ENCODE measurements at regions not wholly inside any gene's neighbourhood (a gene's known extent, or its start where the extent isn't known, plus 50 kb on each side); places are given as distances from the start of the nearest gene placed in this dataset.

GRCh38 chr1:164064501-164064900, 494.5 kb upstream of the PBX1 start:
- ATAC-seq, result no peak
- WGBS, 2 donors, result 52 to 73% methylated on average over 2 of the region's 2 CpGs
- no peak for DNase-seq
- FAIRE-seq, result no peak
- H3K27me3 ChIP-seq, result no peaks in the 10 kb centered on the region
- H3K4me3 ChIP-seq, result no peak overlapping the region
- no peak overlapping the region for H3K27ac ChIP-seq
- no peaks in the 10 kb centered on the region for H3K36me3 ChIP-seq
- TF ChIP-seq CTCF (IDR thresholded peaks at IDR 0.05), result no peak
- intact Hi-C loops (cut with DNase I), result no loop called here
- no peaks in the 10 kb centered on the region for H3K9me3 ChIP-seq
- no peaks in the 10 kb centered on the region for H3K4me1 ChIP-seq

- H3K36me3 ChIP-seq, result no peaks in the 10 kb centered on the region
- 76 to 80% methylated on average over 2 of the region's 2 CpGs for WGBS, 2 donors
- DNase-seq, result no peak
- H3K4me3 ChIP-seq, result no peak overlapping the region
- no peaks in the 10 kb centered on the region for H3K4me1 ChIP-seq
- intact Hi-C loops (cut with DNase I), result no loop called here
- FAIRE-seq, result no peak
- ATAC-seq, result no peak
- no peaks in the 10 kb centered on the region for H3K27me3 ChIP-seq
- H3K27ac ChIP-seq, result no peak overlapping the region
- H3K9me3 ChIP-seq, result no peaks in the 10 kb centered on the region
- TF ChIP-seq CTCF (IDR thresholded peaks at IDR 0.05), result no peak
These were observed 487.7 kb upstream of the PBX1 start for GRCh38 chr1:164071288-164071687.

DNA sequence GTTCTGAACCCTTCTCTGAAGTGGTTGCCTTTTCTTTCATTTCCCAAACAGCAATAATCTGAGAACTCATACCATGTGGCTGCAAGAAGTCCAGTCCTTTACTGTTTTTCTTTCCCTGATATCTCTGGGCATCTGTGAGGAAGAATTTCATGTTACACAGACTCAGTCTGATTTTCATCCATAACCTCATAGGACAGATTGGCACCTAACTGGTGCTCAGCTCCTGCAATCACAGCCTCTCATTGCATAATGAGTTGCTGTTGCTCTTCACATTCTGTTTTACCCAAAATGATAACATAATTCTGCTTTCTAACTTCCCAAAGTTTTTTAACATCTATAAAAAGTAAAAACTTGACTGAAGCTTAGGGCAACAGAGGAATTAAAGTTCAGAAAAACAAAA, 472.2 kb upstream of the PBX1 start:
- intact Hi-C loops (cut with DNase I), result no loop called here
- Histone ChIP-seq H3K36me3 (no peaks in the 10 kb centered on the region), H3K27ac (no peak overlapping the region), H3K9me3 (peaks cover 0 to 3% (median 0%) of the 10 kb centered on the region in 4 donors), H3K27me3 (peaks cover 0 to 6% (median 0%) of the 10 kb centered on the region in 4 donors), H3K4me3 (no peak overlapping the region), H3K4me1 (no peaks in the 10 kb centered on the region)
- ATAC-seq (no peak), FAIRE-seq (no peak), DNase-seq (no peak)
- TF ChIP-seq CTCF (IDR thresholded peaks at IDR 0.05), result no peak

GRCh38 chr1:164087906-164088453, 471.0 kb upstream of the PBX1 start:
- H3K4me3 ChIP-seq, result no peak overlapping the region
- no peaks in the 10 kb centered on the region for H3K4me1 ChIP-seq
- WGBS, 2 donors, result 37 to 44% methylated on average over 6 of the region's 6 CpGs
- intact Hi-C loops (cut with DNase I), result no loop called here
- no peaks in the 10 kb centered on the region for H3K36me3 ChIP-seq
- H3K9me3 ChIP-seq, result peaks cover 0 to 3% (median 0%) of the 10 kb centered on the region in 4 donors
- DNase-seq, result no peak
- H3K27me3 ChIP-seq, result peaks cover 0 to 6% (median 0%) of the 10 kb centered on the region in 4 donors
- no peak for TF ChIP-seq CTCF (IDR thresholded peaks at IDR 0.05)
- no peak overlapping the region for H3K27ac ChIP-seq
- ATAC-seq, result no peak
- FAIRE-seq, result no peak

DNA sequence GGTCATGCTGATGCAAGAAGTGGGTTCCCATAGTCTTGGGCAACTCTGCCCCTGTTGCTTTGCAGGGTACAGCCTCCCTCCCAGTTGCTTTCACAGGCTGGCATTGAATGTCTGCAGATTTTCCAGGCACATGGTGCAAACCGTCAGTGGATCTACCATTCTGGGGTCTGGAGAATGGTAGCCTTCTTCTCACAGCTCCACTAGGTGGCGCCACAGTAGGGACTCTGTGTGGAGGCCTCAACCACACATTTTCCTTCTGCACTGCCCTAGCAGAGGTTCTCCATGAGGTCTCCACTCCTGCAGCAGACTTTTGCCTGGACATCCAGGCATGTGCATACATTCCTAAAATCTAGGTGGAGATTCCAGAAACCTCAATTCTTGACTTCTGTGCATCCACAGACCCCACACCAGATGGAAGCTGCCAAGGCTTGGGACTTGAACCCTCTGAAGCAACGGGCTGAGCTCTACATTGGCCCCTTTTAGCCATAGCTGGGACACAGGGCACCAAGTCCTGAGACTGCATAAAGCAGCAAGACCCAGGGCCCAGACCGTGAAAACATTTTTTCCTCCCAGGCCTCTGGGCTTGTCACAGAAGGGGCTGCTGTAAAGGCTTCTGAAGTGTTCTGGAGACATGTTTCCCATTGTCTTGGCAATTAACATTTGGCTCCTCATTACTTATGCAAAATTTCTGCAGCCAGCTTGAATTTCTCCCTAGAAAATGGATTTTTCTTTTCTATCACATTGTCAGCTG, 466.2 kb upstream of the PBX1 start:
- H3K9me3 ChIP-seq, result no peaks in the 10 kb centered on the region
- ATAC-seq (no peak), FAIRE-seq (no peak), DNase-seq (no peak)
- H3K36me3 ChIP-seq, result no peaks in the 10 kb centered on the region
- intact Hi-C loops (cut with DNase I), result loop anchor here in 1 of 3 donors (10.0 kb wide), 1 partner anchor 62 kb away; no protein-coding TSS in a partner anchor
- no peaks in the 10 kb centered on the region for H3K27me3 ChIP-seq
- H3K4me3 ChIP-seq, result no peak overlapping the region
- 53 to 66% methylated on average over 4 of the region's 4 CpGs for WGBS, 2 donors
- no peak for TF ChIP-seq CTCF (IDR thresholded peaks at IDR 0.05)
- H3K4me1 ChIP-seq, result no peaks in the 10 kb centered on the region
- no peak overlapping the region for H3K27ac ChIP-seq
